ENCODE measurements at regions not wholly inside any gene's neighbourhood (a gene's known extent, or its start where the extent isn't known, plus 50 kb on each side); places are given as distances from the start of the nearest gene placed in this dataset.
"Not testable (repeated sequence)": the region's sequence is repeated elsewhere in the genome, so short reads cannot be mapped to it uniquely, and the experiment has no call there.

DNA sequence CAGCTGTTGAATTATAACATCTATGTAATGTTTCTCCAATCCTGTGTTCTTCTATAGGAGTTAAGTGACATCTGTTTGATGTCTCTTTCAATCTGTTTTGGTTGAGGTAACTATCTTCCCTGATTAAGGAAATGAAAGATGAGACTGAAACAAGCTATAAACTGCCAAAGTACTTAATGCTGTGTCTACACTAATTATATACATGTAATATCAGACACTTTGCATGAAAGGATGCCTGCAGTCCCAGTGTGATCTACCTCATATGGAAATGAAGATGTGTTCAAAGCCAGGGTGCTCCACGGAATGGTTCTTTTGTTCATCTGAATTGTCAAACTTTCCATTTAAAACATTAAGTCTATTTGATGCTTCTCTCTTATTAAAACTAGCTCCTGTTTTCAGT, 958.3 kb downstream of the GALC start:
- DNase-seq: no peak

DNA sequence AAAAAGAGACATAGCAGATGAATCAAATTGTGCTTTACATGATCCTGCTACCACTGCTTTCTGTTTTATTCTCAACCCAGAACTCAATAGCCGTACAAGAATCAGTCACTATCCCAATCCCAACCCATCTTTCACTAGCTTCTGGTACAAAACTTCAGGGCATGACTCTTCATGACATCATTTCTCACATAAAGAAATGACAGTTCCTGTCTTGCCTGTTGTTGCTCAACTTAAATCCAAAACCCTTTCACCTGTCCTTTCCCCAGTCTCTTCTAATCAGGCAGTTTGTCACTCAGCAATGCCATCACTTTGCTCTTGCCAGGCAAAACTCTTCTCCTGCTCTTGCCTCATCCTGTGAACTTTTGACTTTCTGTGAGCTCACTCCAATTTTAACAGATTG, 962.8 kb downstream of the GALC start:
- DNase-seq: no peak

DNA sequence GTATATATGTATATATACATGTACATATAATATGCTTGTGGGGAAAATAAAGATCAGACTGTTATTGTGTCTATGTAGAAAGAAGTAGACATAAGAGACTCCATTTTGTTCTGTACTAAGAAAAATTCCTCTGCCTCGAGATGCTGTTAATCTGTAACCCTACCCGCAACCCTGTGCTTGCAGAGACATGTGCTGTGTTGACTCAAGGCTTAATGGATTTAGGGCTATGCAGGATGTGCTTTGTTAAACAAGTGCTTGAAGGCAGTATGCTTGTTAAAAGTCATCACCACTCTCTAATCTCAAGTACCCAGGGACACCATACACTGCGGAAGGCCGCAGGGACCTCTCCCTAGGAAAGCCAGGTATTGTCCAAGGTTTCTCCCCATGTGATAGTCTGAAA, 972.9 kb downstream of the GALC start:
- DNase-seq: not testable (repeated sequence)

DNA sequence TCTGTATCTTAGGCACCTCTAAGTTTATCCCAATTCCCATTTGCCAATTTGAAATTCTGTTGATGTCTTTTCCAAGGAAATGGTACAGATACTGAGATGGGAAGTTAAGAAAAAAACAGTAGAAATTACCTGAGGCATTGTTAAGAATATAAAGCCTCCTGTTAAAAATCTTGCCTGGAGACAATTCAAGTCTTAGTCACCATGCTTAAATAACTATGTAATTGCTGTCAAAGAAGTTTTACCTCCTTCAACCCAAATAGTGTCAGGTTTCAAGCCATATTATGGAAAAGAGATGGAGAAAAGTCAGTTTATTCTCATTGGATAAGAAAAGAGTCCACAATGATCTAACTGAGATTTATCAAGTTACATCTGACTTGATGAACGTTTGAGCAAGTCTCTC, 974.7 kb downstream of the GALC start:
- no peak for DNase-seq

DNA sequence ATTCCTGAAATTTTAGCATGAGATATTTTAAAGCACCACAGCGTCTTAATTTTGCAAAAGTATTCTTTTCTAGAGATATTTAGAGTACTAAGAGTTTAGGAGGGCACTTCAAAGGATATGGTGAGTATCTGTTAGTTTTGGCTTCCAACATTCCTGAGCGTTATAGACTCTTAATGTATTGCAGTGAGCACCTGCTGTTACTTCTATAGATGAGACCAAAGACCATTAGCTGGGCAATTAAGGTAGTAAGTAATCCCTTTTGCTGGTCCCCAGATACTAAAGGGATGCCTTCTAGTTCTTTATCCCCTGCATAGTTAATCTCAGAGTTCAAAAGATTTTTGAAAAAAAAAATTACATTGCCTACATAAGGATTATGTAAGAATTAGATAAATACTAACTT, 975.6 kb downstream of the GALC start:
- no peak for DNase-seq

DNA sequence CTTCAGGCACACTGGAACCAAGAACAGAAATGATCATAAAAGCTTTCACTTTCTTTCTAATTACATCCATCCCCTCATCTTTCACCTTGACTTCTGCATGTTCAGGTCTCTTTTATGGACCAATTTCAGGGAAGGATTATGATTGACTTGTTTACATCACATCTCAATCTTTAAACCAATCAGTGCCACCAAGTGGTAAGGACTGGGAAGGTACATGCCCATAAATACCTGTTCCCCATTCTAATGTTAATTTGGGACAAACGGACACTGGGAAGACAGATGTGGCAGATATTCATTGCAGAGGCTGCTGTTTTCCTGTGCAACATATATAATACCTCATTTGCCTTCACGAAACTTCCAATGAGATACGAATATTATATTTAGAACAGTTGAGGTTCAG, 978.1 kb downstream of the GALC start:
- no peak for DNase-seq

DNA sequence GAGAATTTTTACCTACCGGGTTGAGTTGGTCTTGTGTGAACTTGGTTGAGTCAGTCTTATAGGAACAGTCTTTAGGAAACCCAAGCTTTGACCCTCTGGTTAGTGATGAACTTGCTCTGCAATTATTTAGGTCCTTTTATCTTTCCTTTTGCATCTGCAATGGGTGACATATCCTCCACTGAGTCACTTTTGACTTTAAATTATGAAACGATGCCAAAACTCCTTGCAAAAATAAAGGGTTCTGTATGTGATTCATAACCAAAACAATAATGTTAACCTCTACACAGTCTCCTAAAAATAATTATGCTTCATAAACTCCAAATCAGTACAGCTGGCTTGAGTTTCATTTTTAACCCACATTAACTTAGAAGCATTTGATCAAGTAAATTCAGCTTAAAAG, 979.4 kb downstream of the GALC start:
- no peak for DNase-seq

DNA sequence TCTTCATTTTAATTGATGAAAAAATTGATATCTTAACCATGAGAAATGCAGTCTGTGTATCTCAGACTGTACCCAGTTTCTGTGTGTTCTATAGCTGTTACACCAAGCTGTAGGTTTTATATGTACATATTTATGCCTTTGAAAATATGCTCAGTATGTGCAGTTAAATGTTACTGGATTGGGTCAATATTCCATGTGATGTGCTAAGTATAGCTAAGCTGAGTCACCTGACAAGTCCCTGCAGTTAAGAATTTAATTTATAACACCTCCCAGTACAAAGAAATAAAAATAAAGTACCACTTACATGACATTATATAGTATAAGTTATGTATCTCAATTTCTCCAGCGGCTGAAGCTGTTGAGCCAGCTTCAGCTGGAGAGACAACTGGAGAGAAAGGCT, 984.0 kb downstream of the GALC start:
- no peak for DNase-seq

DNA sequence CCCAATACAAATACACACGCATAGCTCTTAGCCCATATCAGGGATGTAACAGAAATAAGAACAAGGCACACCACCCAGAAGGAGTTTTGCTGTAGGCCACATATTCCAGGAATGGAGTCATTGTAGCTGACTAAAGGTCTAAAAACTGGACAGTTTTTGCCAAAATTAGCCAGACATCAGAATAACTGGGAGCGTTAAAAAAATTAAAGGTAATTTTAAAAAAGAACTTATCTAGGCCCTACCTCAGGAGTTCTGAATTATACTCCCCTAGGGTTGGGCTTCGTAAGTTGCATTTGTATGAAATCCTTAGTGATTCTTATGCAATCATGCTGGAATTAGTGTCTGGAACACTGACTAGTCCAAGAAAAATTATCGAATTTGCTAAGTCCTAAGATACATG, 987.7 kb downstream of the GALC start:
- DNase-seq: no peak

DNA sequence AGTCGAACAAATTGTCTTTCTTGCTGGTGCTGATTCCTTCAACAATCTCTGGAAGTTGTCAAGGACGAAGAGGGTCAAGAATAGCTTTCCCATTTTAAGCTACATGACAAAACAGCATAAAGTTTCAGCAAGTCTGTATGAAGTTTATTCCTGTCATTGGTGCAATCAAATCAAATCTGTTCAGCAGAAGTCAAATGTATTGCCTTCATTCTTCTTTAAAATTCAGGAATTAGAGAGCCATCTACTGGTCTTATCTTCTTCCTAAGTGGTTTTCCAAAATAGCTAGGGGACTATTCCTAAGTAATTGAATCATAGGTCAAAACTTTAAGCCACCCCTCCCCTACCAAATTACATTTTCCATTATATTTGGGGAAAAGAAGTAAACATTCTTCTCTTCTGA, 990.2 kb downstream of the GALC start:
- no peak for DNase-seq

DNA sequence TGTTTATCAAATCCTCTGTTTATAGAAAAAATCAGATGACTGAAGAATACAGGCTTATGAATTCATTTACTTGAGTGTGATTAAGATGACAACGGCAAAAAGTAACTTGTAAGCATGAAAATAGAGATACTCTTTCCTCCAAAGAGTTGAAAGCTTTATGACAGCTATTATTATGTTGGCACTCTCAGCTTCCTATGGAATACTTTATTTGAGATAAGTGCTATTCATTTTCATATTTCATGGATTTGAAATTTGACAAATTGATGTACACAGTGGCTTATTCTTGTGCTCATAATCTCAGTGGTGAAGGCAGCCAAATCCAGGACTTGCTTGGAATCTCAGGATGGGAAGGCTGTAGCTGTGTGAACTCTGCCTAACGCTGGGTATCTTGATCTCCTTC, 991.6 kb downstream of the GALC start:
- no peak for DNase-seq

DNA sequence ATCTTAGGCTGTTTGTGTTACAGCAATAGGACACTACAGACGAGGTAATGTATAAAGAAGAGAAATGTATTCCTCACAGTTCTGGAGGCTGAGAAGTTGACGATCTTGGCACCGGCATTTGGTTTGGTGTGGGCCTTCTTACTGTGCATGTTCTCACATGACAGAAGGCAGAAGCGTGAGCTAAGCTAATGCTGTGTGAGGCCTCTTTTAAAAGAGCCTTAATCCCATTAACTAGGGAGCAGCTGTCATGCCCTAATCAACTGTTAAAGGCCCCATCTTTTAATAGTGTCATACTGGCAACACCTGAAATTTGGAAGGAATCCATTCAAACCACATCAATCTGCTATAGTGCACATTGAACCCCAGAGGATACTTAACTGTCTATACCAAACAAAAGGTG, 992.9 kb downstream of the GALC start:
- DNase-seq: no peak

DNA sequence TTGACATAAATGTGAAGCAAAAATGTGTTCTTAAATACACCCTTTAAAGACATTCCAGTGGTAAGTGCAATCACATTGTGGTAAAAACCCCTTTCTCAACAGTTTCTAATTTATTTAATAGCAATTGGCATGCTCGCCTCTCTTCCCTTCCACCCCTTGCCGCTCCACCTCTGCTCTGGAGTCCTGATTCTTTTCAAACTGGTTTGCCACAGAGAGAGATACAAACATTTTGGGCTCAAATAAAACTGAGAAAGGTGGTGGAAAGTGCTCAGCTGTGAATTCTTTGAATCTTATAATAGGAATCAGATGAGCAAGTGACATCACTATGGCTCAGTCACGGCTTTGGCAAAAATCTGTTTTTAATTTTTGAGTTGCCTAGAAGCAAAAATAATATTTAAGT, 993.9 kb downstream of the GALC start:
- no peak for DNase-seq

DNA sequence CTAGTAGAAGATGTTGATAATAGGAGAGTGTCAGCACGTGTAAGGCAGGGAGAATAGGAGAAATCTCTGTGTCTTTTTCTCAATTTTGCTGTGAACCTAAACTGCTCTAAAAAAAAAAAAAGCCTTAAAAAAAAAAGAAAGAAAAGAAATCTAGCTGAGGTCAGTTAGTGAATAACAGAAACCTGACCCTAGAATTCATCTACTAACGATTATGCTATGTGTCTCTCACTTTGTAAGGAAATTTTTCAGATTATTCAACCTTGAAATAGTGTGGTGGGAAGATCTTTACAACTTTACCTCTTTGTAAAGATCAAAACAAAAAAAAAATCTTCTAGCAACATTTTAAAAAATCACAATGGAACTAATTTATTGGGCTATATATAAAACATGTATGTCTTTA, 995.7 kb downstream of the GALC start:
- no peak for DNase-seq

DNA sequence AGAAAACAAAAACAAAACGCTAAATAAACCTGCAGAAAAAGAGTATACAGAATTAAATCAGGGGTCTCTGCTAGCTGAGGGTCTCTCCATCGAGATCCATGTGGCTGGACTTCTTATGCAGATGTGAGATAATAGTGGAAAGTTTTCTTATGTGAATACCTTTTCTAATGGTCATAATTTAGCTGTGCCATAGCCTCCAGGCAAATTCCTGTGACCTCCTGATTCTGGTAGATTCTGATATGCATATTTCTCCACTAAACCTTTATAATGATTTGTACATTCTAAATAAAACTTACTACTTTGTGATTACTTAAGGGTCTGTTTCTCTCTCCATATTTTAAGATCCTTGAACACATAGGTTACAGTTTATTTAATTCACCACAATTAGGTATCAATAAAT, 1002.6 kb downstream of the GALC start:
- DNase-seq: no peak

DNA sequence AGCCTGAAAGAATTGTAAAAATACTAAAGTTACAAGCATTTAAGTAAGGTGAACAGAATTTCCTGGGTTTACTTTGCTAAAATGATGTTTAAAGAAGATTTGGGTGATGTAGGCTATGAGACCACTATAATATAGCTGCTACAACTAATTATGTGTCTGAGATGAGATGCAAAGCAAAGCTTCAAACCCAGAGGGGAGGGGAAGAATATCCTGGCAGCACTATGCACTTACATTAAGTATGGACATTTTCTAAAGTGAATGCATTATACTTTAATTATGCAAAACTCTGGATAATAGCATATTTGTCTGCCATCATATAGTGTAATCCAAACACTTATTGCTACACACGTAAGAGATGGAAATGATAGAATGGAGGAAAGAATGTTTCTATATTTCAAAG, 1003.7 kb downstream of the GALC start:
- DNase-seq: no peak

DNA sequence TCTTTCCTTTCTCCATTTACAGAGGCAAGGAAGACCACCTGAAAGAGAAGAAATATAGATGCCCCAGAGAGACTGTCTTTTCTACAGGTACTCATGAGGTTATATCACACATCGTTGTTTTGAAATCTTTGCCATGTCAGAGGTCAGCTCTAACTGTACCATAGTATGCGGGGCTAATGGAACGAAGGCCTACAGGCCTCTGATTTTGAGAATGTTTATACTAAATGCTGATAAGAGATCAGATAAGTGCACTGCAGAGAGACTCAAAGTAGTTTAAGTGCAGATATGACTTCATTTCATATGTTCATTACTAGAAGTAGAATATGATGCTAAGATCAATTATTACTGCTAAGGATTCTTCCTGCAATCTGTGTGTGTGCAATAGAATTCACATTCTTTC, 1005.0 kb downstream of the GALC start:
- no peak for DNase-seq

DNA sequence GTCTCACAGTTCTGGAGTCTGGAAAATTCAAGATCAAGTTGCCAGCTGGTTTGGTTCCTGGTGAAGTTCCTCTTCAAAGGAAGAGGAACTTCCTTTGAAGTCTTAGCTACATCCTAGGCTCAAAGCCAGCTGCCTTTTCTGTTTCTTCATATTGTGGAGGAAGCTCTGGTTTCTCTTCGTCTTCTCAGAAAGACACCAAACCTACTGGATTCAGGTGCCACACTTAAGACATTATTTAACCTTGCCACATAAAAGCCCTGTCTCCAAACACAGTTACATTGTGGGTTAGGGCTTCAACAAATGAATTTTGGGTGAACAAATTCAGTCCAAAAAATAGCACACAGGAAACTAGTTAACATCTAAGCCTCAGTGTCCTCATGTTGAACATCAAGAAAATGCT, 1019.8 kb downstream of the GALC start:
- DNase-seq: no peak

DNA sequence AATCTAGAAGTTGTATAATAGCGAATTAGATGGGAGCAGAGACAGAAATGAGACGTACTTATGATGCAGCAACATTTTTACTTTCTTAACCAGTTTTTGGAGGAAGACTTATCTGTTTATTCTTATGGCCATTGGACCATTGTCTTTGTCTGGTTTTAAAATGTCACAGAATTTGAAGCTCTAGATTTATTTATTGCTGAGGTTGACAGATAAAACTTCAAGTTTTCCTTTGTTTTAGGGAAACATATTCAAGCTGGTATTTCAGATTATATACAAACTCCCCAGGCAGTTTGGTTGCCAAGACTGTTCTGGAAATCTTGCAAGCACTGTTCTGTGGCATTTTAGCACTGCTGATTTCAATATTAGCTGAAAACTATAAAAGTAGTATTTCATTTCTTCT, 1021.7 kb downstream of the GALC start:
- no peak for DNase-seq

DNA sequence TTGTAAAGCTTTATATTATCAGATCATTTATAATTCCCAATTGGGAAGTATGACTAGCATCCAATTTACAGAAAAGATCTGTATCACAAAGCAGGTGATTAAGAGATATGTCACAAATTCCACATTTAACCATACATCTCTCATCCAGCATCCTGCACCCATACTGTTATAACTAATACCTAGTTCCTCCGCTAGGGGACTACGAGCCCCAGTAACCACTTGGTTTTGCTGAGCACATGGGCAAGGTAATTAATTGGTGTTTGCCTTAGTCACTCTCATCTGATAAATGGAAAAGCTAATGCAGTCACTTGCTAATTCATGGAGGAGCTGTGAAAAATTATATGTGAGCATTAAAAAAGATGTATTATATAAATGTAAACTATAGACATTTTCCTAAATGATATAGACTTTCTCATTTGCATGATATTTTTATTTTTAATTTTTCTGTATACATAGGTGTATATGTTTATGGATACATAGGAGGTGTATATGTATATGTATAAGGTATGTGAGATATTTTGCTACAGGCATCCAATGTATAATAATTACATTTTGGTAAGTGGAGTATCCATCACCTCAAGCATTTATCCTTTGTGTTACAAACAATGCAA, 1031.8 kb downstream of the GALC start:
- DNase-seq: no peak

DNA sequence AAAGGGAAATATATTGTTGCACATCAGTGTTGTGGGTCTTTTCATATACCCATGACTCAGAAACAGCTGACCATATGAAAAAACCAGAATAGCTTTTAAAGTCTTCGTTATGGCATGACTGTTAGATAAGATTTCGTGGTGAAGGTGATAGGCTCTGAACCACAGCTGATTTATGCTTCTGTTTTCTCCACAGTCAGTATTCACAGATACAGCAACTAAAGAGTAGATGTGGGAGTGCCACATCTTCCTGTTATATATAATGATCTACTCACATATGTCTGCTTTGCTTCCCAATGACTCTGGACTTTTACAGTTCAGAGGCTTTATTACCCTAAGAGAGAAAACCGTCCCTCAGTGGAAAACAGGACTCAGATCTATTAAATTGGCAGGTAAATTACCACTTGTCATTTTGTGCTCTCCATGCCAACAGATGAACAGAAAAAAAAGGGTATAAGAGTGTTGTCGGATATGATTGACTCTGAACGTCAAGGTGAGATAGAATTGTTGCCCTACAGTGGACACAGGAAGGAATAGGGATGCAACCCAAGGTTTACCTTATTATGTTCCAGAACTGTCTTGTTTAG, 1037.1 kb downstream of the GALC start:
- no peak for DNase-seq

DNA sequence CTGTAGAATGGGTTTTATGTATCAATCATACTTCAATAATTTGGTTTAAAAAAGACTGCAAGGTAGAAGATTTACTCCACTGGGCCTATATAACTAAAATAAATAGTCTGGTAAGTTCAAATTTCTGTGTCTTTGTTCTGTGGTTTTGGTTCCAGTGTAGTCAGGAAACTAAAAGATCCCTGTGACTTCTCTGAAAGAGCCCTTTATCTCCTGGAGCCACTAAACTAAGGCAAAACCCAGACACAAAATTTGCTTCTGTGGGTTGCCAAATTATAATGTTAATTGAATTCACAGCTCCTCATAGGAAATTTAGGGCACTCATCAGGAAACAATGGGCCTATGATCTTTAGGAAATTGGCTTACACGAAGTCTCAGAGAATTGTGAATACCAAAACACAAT, 1038.4 kb downstream of the GALC start:
- no peak for DNase-seq

DNA sequence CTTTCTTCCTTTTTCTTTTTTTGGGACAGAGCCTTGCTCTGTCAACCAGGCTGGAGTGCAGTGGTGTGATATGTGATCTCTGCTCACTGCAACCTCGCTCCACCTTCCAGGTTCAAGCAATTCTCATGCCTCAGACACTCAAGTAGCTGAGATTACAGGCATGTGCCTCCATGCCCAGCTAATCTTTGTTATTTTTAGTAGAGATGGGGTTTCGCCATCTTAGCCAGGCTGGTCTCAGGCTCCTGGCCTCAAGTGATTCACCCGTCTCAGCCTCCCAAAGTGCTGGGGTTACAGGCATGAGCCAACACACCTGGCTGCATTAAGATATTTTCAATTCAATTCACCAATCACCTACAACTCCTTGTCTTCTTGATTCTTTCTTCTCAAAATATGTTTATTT, 1046.5 kb downstream of the GALC start:
- no peak for DNase-seq

DNA sequence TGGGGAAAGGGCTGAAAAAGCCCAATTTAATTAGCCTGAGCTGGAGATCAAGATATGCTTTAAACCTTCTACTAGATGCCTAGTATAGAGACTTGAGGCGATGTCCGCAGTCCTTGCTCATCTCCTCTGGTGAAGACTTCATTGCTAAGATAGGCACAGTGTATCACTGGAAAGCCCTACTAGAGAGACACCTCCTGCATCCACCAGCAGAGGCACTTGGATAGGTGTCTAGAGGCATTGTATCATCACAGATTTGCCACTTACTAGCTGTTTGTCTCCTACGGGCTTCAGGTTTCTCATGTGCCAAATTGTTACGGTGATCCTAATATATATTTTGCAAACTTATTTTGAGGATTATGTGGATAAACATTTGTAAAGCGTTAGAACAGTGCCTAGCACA, 1048.5 kb downstream of the GALC start:
- no peak for DNase-seq
